IMR-90 (cell line): ENCODE measurements at regions not wholly inside any gene's neighbourhood (a gene's known extent, or its start where the extent isn't known, plus 50 kb on each side); places are given as distances from the start of the nearest gene placed in this dataset.

Source experiments
- BHLHE40 ChIP-seq: fragments of 150-350 bp; IDR thresholded peaks from 2 replicates; pipeline ENCODE4 v1.6.1; 2016; ENCODE audit warnings: mild to moderate bottlenecking, low read depth, low read length
- CEBPB ChIP-seq: IDR thresholded peaks from 2 replicates; pipeline ENCODE4 v1.6.1; 2012; ENCODE audit warnings: low read depth, low read length, improper control_type of control experiment
- CTCF ChIP-seq: conservative IDR thresholded peaks from 2 replicates; pipeline ENCODE4 v1.5.1; 2012; ENCODE audit warnings: mild to moderate bottlenecking, low read depth, low read length, improper control_type of control experiment
- MAZ ChIP-seq: IDR thresholded peaks from 2 replicates; pipeline ENCODE4 v1.6.1; 2012; ENCODE audit warnings: low read depth, mild to moderate bottlenecking, low read length, improper control_type of control experiment, moderate library complexity, borderline replicate concordance
- MXI1 ChIP-seq: IDR thresholded peaks from 2 replicates; pipeline ENCODE4 v1.6.1; 2012; ENCODE audit warnings: low read depth, mild to moderate bottlenecking, low read length, moderate library complexity, borderline replicate concordance
- RFX5 ChIP-seq: IDR thresholded peaks from 2 replicates; pipeline ENCODE4 v1.8.0; 2012; ENCODE audit warnings: low read depth, mild to moderate bottlenecking, low read length, moderate library complexity
- SMC3 ChIP-seq: fragments of 150-350 bp; IDR thresholded peaks from 2 replicates; pipeline ENCODE4 v1.6.1; 2016; ENCODE audit warnings: low read depth, mild to moderate bottlenecking, antibody characterized with exemption, low read length, moderate library complexity
- USF2 ChIP-seq: fragments of 150-350 bp; IDR thresholded peaks from 2 replicates; pipeline ENCODE4 v1.6.1; 2017; ENCODE audit warnings: mild to moderate bottlenecking, antibody characterized with exemption, low read length, low read depth

GRCh38 chr22:22772396-22772795, 115.2 kb upstream of the IGLL5 start:
- no peak for TF ChIP-seq MXI1
- TF ChIP-seq MAZ = no peak
- no peak for TF ChIP-seq CTCF
- TF ChIP-seq SMC3 = no peak
- no peak for TF ChIP-seq BHLHE40
- TF ChIP-seq CEBPB = no peak
- TF ChIP-seq RFX5 = no peak
- no peak for TF ChIP-seq USF2
